CD4-positive, alpha-beta T cell (primary cell): ENCODE measurements at regions not wholly inside any gene's neighbourhood (a gene's known extent, or its start where the extent isn't known, plus 50 kb on each side); places are given as distances from the start of the nearest gene placed in this dataset.

Experiments used
- ATAC-seq: fragments of 200-7000 bp; cut with Tn5 transposase; one replicate; pipeline ENCODE4 v1.10.0; 2022; ENCODE audit warnings: mild to moderate bottlenecking; ENCODE audit not compliant: poor library complexity
- CTCF ChIA-PET: fragments of 350-600 bp; sonication (Branson Sonifier 250); formaldehyde crosslinking; loops from one replicate; lab custom pipeline; 2021; ENCODE audit warnings: antibody characterized with exemption, inconsistent platforms; lab: Charles Lee
- POLR2A ChIA-PET: fragments of 350-600 bp; sonication (Branson Sonifier 250); formaldehyde crosslinking; loops from one replicate; lab custom pipeline; 2021; ENCODE audit warnings: antibody characterized with exemption, inconsistent platforms; lab: Charles Lee
- DNase-seq, 14 experiments: peaks; one replicate each; pipeline ENCODE4 v3.0.0-alpha.2; 2013 to 2020; ENCODE audit warnings: mixed read lengths in 2 of 14
- H3K27ac ChIP-seq, 2 donors: one replicate each; pipeline versions ENCODE4 v1.5.1 to v1.7.0; 2013; ENCODE audit warnings: low read length in 2 of 2, low read depth in 1 of 2, mild to moderate bottlenecking in 1 of 2
- H3K27me3 ChIP-seq, 2 experiments: 1 replicate in 1 of 2; 2 replicates in 1 of 2; pipeline versions ENCODE4 v1.6.1 to v1.7.0; 2013; ENCODE audit warnings: low read length in 2 of 2, control low read depth in 1 of 2, mild to moderate bottlenecking in 1 of 2, moderate library complexity in 1 of 2; ENCODE audit not compliant: insufficient read depth in 2 of 2, control insufficient read depth in 1 of 2
- H3K36me3 ChIP-seq: one replicate; pipeline ENCODE4 v1.6.1; 2013; ENCODE audit warnings: low read length, control low read depth; ENCODE audit not compliant: insufficient read depth
- H3K4me1 ChIP-seq: one replicate; pipeline ENCODE4 v1.6.1; 2013; ENCODE audit warnings: low read length, control low read depth; ENCODE audit not compliant: insufficient read depth
- H3K4me3 ChIP-seq: one replicate; pipeline ENCODE4 v1.5.1; 2013; ENCODE audit warnings: mild to moderate bottlenecking, low read length, moderate library complexity
- H3K9me3 ChIP-seq, 2 experiments: 1 replicate in 1 of 2; 2 replicates in 1 of 2; pipeline versions ENCODE4 v1.6.1 to v1.7.0; 2013; ENCODE audit warnings: low read length in 2 of 2, mild to moderate bottlenecking in 2 of 2, control low read depth in 1 of 2, moderate library complexity in 1 of 2; ENCODE audit not compliant: control insufficient read depth in 1 of 2, insufficient read depth in 1 of 2
- H3K27ac Mint-ChIP-seq: one replicate; pipeline ENCODE4 v1.8.0; 2020; ENCODE audit warnings: mixed read lengths
- H3K27me3 Mint-ChIP-seq: one replicate; pipeline ENCODE4 v1.8.0; 2021; ENCODE audit warnings: mixed read lengths
- H3K36me3 Mint-ChIP-seq: one replicate; pipeline ENCODE4 v1.8.0; 2021; ENCODE audit warnings: low read depth, mixed read lengths
- H3K4me1 Mint-ChIP-seq: one replicate; pipeline ENCODE4 v1.8.0; 2021; ENCODE audit warnings: low read depth, mixed read lengths
- H3K4me3 Mint-ChIP-seq: one replicate; pipeline ENCODE4 v1.8.0; 2020; ENCODE audit warnings: mild to moderate bottlenecking, mixed read lengths
- H3K9me3 Mint-ChIP-seq: one replicate; pipeline ENCODE4 v1.8.0; 2020; ENCODE audit warnings: mixed read lengths
- CTCF ChIP-seq: fragments of 200-600 bp; IDR thresholded peaks from one replicate; pipeline ENCODE4 v1.8.0; 2022; ENCODE audit warnings: antibody characterized with exemption, mild to moderate bottlenecking
- intact Hi-C, 2 experiments: fragments of 100-400 bp; cut with DNase I in 1 of 2; cut with micrococcal nuclease in 1 of 2; formaldehyde crosslinking; loops; one replicate each; pipeline versions ENCODE4 v1.15.1 to v1.9.0; 2023 to 2025; cut with DNase I, micrococcal nuclease

- no peaks in the 10 kb centered on the region for H3K27me3 Mint-ChIP-seq
- CTCF ChIA-PET = no interaction called here
- H3K9me3 Mint-ChIP-seq = peaks cover 3% of the 10 kb centered on the region
- no peak for DNase-seq
- no peak for ATAC-seq
- no peaks in the 10 kb centered on the region for H3K27me3 ChIP-seq
- H3K27ac ChIP-seq = no peak overlapping the region
- intact Hi-C loops = no loop called here
- POLR2A ChIA-PET = no interaction called here
- peaks cover 0 to 3% of the 10 kb centered on the region in 2 experiments for H3K9me3 ChIP-seq
- TF ChIP-seq CTCF = no peak
- H3K4me3 ChIP-seq = no peak overlapping the region
- no peak overlapping the region for H3K4me3 Mint-ChIP-seq
- no peaks in the 10 kb centered on the region for H3K36me3 Mint-ChIP-seq
- no peaks in the 10 kb centered on the region for H3K4me1 ChIP-seq
- H3K27ac Mint-ChIP-seq = no peak overlapping the region
- no peaks in the 10 kb centered on the region for H3K4me1 Mint-ChIP-seq
- no peaks in the 10 kb centered on the region for H3K36me3 ChIP-seq
These were observed 758.8 kb downstream of the NR2F1-AS1 start for GRCh38 chr5:92822183-92822582.

GRCh38 chr5:92809855-92810465, 771.1 kb downstream of the NR2F1-AS1 start:
- Histone ChIP-seq H3K9me3 (no peaks in the 10 kb centered on the region), H3K27ac (no peak overlapping the region), H3K36me3 (no peaks in the 10 kb centered on the region), H3K4me3 (no peak overlapping the region), H3K4me1 (no peaks in the 10 kb centered on the region), H3K27me3 (no peaks in the 10 kb centered on the region)
- no peak for ATAC-seq
- Mint-ChIP-seq H3K4me3 (no peak overlapping the region), H3K27me3 (no peaks in the 10 kb centered on the region), H3K36me3 (no peaks in the 10 kb centered on the region), H3K27ac (no peak overlapping the region), H3K9me3 (peaks cover 5% of the 10 kb centered on the region), H3K4me1 (no peaks in the 10 kb centered on the region)
- ChIA-PET POLR2A (no interaction called here), CTCF (no interaction called here)
- no peak for DNase-seq
- intact Hi-C loops = no loop called here
- no peak for TF ChIP-seq CTCF

GRCh38 chr5:92808474-92808873, 772.5 kb downstream of the NR2F1-AS1 start:
- peaks cover 1% of the 10 kb centered on the region for H3K9me3 Mint-ChIP-seq
- Histone ChIP-seq H3K36me3 (no peaks in the 10 kb centered on the region), H3K27me3 (no peaks in the 10 kb centered on the region), H3K27ac (no peak overlapping the region), H3K4me3 (no peak overlapping the region), H3K4me1 (no peaks in the 10 kb centered on the region), H3K9me3 (no peaks in the 10 kb centered on the region)
- H3K4me3 Mint-ChIP-seq = no peak overlapping the region
- ChIA-PET POLR2A (no interaction called here), CTCF (no interaction called here)
- H3K27ac Mint-ChIP-seq = no peak overlapping the region
- ATAC-seq (no peak), DNase-seq (no peak)
- H3K36me3 Mint-ChIP-seq = no peaks in the 10 kb centered on the region
- TF ChIP-seq CTCF = no peak
- no peaks in the 10 kb centered on the region for H3K27me3 Mint-ChIP-seq
- no peaks in the 10 kb centered on the region for H3K4me1 Mint-ChIP-seq
- intact Hi-C loops = no loop called here
